GM23248 (cell line): ENCODE measurements at regions not wholly inside any gene's neighbourhood (a gene's known extent, or its start where the extent isn't known, plus 50 kb on each side); places are given as distances from the start of the nearest gene placed in this dataset.

Experiments used
- DNase-seq: peaks from one replicate; pipeline ENCODE4 v3.0.0-alpha.2; 2015
- H2AFZ ChIP-seq: fragments of 200-600 bp; sonication (generic); 2 replicates; pipeline ENCODE4 v1.6.1; 2016; ENCODE audit warnings: antibody characterized with exemption
- H3F3A ChIP-seq: fragments of 200-600 bp; sonication (generic); 2 replicates; pipeline ENCODE4 v1.6.1; 2016; ENCODE audit warnings: mild to moderate bottlenecking, antibody characterized with exemption, mixed run types; ENCODE audit not compliant: insufficient read depth
- H3K27ac ChIP-seq: fragments of 200-600 bp; sonication (generic); 2 replicates; pipeline ENCODE4 v1.5.1; 2016; ENCODE audit warnings: mild to moderate bottlenecking
- H3K27me3 ChIP-seq: fragments of 200-600 bp; sonication (generic); replicated peaks from 2 replicates; pipeline ENCODE4 v1.6.1; 2016; ENCODE audit warnings: mild to moderate bottlenecking; ENCODE audit not compliant: insufficient read depth
- H3K36me3 ChIP-seq: fragments of 200-600 bp; sonication (generic); 2 replicates; pipeline ENCODE4 v1.6.1; 2016; ENCODE audit warnings: low read depth, mild to moderate bottlenecking
- H3K4me1 ChIP-seq: fragments of 200-600 bp; sonication (generic); 2 replicates; pipeline ENCODE4 v1.6.1; 2016; ENCODE audit warnings: mild to moderate bottlenecking; ENCODE audit not compliant: insufficient read depth
- H3K4me2 ChIP-seq: fragments of 200-600 bp; sonication (generic); one replicate; pipeline ENCODE4 v1.6.1; 2016; ENCODE audit warnings: mild to moderate bottlenecking; ENCODE audit not compliant: unreplicated experiment
- H3K4me3 ChIP-seq: fragments of 200-600 bp; sonication (generic); 2 replicates; pipeline ENCODE4 v1.5.1; 2016; ENCODE audit warnings: mild to moderate bottlenecking
- H3K79me2 ChIP-seq: fragments of 200-600 bp; sonication (generic); 2 replicates; pipeline ENCODE4 v1.6.1; 2016; ENCODE audit warnings: mild to moderate bottlenecking; ENCODE audit not compliant: insufficient read depth
- H3K9ac ChIP-seq: fragments of 200-600 bp; sonication (generic); 2 replicates; pipeline ENCODE4 v1.6.1; 2016; ENCODE audit warnings: mild to moderate bottlenecking
- H3K9me2 ChIP-seq: fragments of 200-600 bp; sonication (generic); 2 replicates; pipeline ENCODE4 v1.6.1; 2016; ENCODE audit warnings: mixed run types, mild to moderate bottlenecking, moderate library complexity; ENCODE audit not compliant: insufficient read depth
- H3K9me3 ChIP-seq: fragments of 200-600 bp; sonication (generic); one replicate; pipeline ENCODE4 v1.6.1; 2017; ENCODE audit warnings: low read depth
- H4K20me1 ChIP-seq: fragments of 200-600 bp; sonication (generic); 2 replicates; pipeline ENCODE4 v1.6.0; 2016; ENCODE audit not compliant: insufficient read depth
- EZH2 ChIP-seq: fragments of 200-600 bp; sonication (generic); IDR thresholded peaks from 2 replicates; pipeline ENCODE4 v1.6.1; 2018; ENCODE audit warnings: antibody characterized with exemption, mild to moderate bottlenecking; ENCODE audit not compliant: insufficient read depth, poor library complexity, severe bottlenecking
- EZH2phosphoT487 ChIP-seq: fragments of 200-600 bp; sonication (generic); IDR thresholded peaks from 2 replicates; pipeline ENCODE4 v1.6.1; 2018; ENCODE audit warnings: antibody characterized with exemption, moderate library complexity, mild to moderate bottlenecking, low read depth; ENCODE audit not compliant: insufficient read depth
- whole genome bisulfite sequencing, 2 experiments: methylation state at CpG; one replicate each; pipeline ENCODE4 v1.1.6; 2015 to 2017; ENCODE audit warnings: low lambda C conversion rate in 2 of 2, low coverage in 1 of 2; ENCODE audit errors: missing lambda C conversion rate in 2 of 2; 5-methylcytosine and 5-hydroxymethylcytosine counted together
- in situ Hi-C: fragments of 300-500 bp; cut with MboI; formaldehyde crosslinking; loops from 2 replicates; pipeline ENCODE4 v1.15.0; 2020

GRCh38 chr6:144547409-144547808, 262.3 kb downstream of the UTRN start:
- Histone ChIP-seq H3K36me3 (peaks cover 43% of the 10 kb centered on the region), H3K4me3 (peak overlapping the region; percentile 24; the same call in 1 of the 2 replicates), H3K4me1 (peaks cover 26% of the 10 kb centered on the region), H3K4me2 (peak overlapping the region; percentile 72), H3K9me2 (no peaks in the 10 kb centered on the region), H3K9ac (0 out of 2 replicates have a peak overlapping the region, but pooled peaks have one; percentile 17), H3K27me3 (no peaks in the 10 kb centered on the region), H3K9me3 (no peaks in the 10 kb centered on the region), H3K27ac (peak overlapping the region; percentile 7; the same call in 1 of the 2 replicates), H2AFZ (no peak overlapping the region), H3K79me2 (no peaks in the 10 kb centered on the region), H3F3A (peaks cover 13% of the 10 kb centered on the region), H4K20me1 (no peaks in the 10 kb centered on the region)
- no peak for TF ChIP-seq EZH2phosphoT487
- DNase-seq: peak; percentile 69
- in situ Hi-C loops: no loop called here
- 0 to 5% methylated on average over 1 of the region's 1 CpG for WGBS, 2 experiments

- Histone ChIP-seq H3K79me2 (no peaks in the 10 kb centered on the region), H3K4me2 (no peak overlapping the region), H4K20me1 (no peaks in the 10 kb centered on the region), H3F3A (peaks cover 6% of the 10 kb centered on the region), H3K9me3 (no peaks in the 10 kb centered on the region), H2AFZ (no peak overlapping the region), H3K9ac (no peak overlapping the region), H3K36me3 (peaks cover 43% of the 10 kb centered on the region), H3K9me2 (no peaks in the 10 kb centered on the region), H3K4me1 (peaks cover 20% of the 10 kb centered on the region), H3K27ac (no peak overlapping the region), H3K27me3 (no peaks in the 10 kb centered on the region), H3K4me3 (no peak overlapping the region)
- no peak for DNase-seq
- in situ Hi-C loops: no loop called here
- TF ChIP-seq EZH2phosphoT487: no peak
- no peak for TF ChIP-seq EZH2
- 76 to 78% methylated on average over 9 of the region's 9 CpGs for WGBS, 2 experiments
Measured at GRCh38 chr6:144548536-144548935, 263.4 kb downstream of the UTRN start.

- DNase-seq: no peak
- Histone ChIP-seq H3K9me3 (no peaks in the 10 kb centered on the region), H3K9ac (no peak overlapping the region), H4K20me1 (no peaks in the 10 kb centered on the region), H3K36me3 (peaks cover 45% of the 10 kb centered on the region), H3K4me3 (no peak overlapping the region), H3F3A (no peaks in the 10 kb centered on the region; the same call in 1 of the 2 replicates), H3K27me3 (no peaks in the 10 kb centered on the region), H3K27ac (no peak overlapping the region), H3K4me2 (no peak overlapping the region), H2AFZ (no peak overlapping the region), H3K79me2 (no peaks in the 10 kb centered on the region), H3K9me2 (no peaks in the 10 kb centered on the region), H3K4me1 (peaks cover 17% of the 10 kb centered on the region)
- in situ Hi-C loops: no loop called here
- no peak for TF ChIP-seq EZH2
- no peak for TF ChIP-seq EZH2phosphoT487
- 90 to 93% methylated on average over 5 of the region's 5 CpGs for WGBS, 2 experiments
Measured at GRCh38 chr6:144549837-144550747, 265.0 kb downstream of the UTRN start.

GRCh38 chr6:144551339-144551738, 266.2 kb downstream of the UTRN start:
- no peaks in the 10 kb centered on the region for H3K9me2 ChIP-seq
- no peaks in the 10 kb centered on the region for H4K20me1 ChIP-seq
- H3K4me2 ChIP-seq: no peak overlapping the region
- H3K9ac ChIP-seq: no peak overlapping the region
- in situ Hi-C loops: no loop called here
- no peaks in the 10 kb centered on the region for H3K27me3 ChIP-seq
- no peak overlapping the region for H3K27ac ChIP-seq
- H3K4me1 ChIP-seq: peaks cover 17% of the 10 kb centered on the region
- H3K36me3 ChIP-seq: peaks cover 52% of the 10 kb centered on the region
- no peaks in the 10 kb centered on the region for H3K9me3 ChIP-seq
- TF ChIP-seq EZH2phosphoT487 (no peak), EZH2 (no peak)
- no peak overlapping the region for H3K4me3 ChIP-seq
- DNase-seq: no peak
- WGBS, 2 experiments: 100% methylated on average over 1 of the region's 1 CpG
- no peaks in the 10 kb centered on the region for H3F3A ChIP-seq
- H3K79me2 ChIP-seq: no peaks in the 10 kb centered on the region
- H2AFZ ChIP-seq: no peak overlapping the region
